Gastrocnemius medialis (tissue), 4 donors: ENCODE measurements at regions not wholly inside any gene's neighbourhood (a gene's known extent, or its start where the extent isn't known, plus 50 kb on each side); places are given as distances from the start of the nearest gene placed in this dataset.

Source experiments
- ATAC-seq, 2 donors: fragments of 150-250 bp; one replicate each; pipeline ENCODE4 v1.9.1; 2016
- DNase-seq, 2 donors: peaks; one replicate each; pipeline ENCODE4 v3.0.0-alpha.2; 2019
- H3K27ac ChIP-seq, 4 donors: fragments of 200-600 bp; sonication (generic); 1 replicate in 1 of 4; 2 replicates in 3 of 4; pipeline ENCODE4 v1.5.1; 2016 to 2018; ENCODE audit warnings: mild to moderate bottlenecking in 2 of 4, moderate library complexity in 1 of 4
- H3K27me3 ChIP-seq, 3 donors: fragments of 200-600 bp; sonication (generic) in 2 of 3; 1 replicate in 1 of 3; 2 replicates in 2 of 3; pipeline versions ENCODE4 v1.5.1 to v1.6.0; 2016 to 2019; ENCODE audit warnings: mild to moderate bottlenecking in 1 of 3, moderate library complexity in 1 of 3
- H3K36me3 ChIP-seq, 2 donors: fragments of 200-600 bp; sonication (generic) in 1 of 2; one replicate each; pipeline ENCODE4 v1.5.1; 2017 to 2018
- H3K4me1 ChIP-seq, 2 donors: fragments of 200-600 bp; sonication (generic) in 1 of 2; one replicate each; pipeline ENCODE4 v1.5.1; 2016 to 2017; ENCODE audit warnings: mild to moderate bottlenecking in 2 of 2
- H3K4me3 ChIP-seq, 4 donors: fragments of 200-600 bp; sonication (generic) in 3 of 4; 1 replicate in 1 of 4; 2 replicates in 3 of 4; pipeline ENCODE4 v1.5.1; 2016 to 2019; ENCODE audit warnings: mild to moderate bottlenecking in 2 of 4
- H3K9me3 ChIP-seq, 3 donors: fragments of 200-600 bp; sonication (generic) in 2 of 3; 1 replicate in 1 of 3; 2 replicates in 2 of 3; pipeline ENCODE4 v1.5.1; 2016 to 2019
- POLR2A ChIP-seq, 2 donors: fragments of 450-650 bp; IDR thresholded peaks; one replicate each; pipeline ENCODE4 v1.6.1; 2017; ENCODE audit warnings: antibody characterized with exemption in 2 of 2, mild to moderate bottlenecking in 2 of 2, moderate library complexity in 2 of 2
- in situ Hi-C, 4 donors: fragments of 200-750 bp; cut with MboI; loops; one replicate each; pipeline versions ENCODE4 v1.15.0 to v1.8.0; 2017; ENCODE audit warnings: low sequenced_read_pairs in 4 of 4
- intact Hi-C: fragments of 100-400 bp; cut with DNase I; formaldehyde crosslinking; loops from one replicate; pipeline ENCODE4 v1.15.1; 2023; ENCODE audit warnings: low total_unique reads
- TF ChIP-seq, protein P1 (sequence below), 5 experiments: fragments of 450-650 bp in 3 of 5; fragments of 200-600 bp in 2 of 5; sonication (generic) in 2 of 5; IDR thresholded peaks in 4 of 5; conservative IDR thresholded peaks in 1 of 5; 1 replicate in 4 of 5; 2 replicates in 1 of 5; pipeline ENCODE4 v1.5.1; 2016 to 2019; ENCODE audit warnings: antibody characterized with exemption in 5 of 5, mild to moderate bottlenecking in 3 of 5, moderate library complexity in 3 of 5

DNA sequence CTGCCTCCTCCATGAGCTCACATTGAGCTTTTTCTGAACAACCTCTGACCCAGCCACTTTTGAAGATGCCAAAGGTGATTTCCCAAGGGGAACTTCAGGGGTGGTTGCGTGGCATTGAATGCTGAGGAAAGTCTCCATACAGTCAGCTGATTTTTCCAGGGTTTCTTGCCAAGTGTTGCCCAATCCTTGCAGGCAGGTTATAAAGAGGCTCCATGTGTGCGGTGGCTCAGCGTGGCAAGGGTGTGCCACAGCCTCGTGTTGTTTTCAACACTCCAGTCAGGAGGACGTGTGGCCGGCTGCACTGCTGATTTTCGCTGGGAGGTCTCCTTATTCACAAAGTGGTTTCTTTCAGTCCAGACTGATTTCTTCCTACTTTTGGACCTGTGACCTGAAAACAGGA, 81.4 kb upstream of the GATA6 start:
- ATAC-seq = no peak
- Histone ChIP-seq H3K27me3 (peaks cover 0 to 3% (median 0%) of the 10 kb centered on the region in 3 donors), H3K9me3 (no peaks in the 10 kb centered on the region), H3K4me1 (no peaks in the 10 kb centered on the region), H3K27ac (no peak overlapping the region), H3K36me3 (no peaks in the 10 kb centered on the region), H3K4me3 (no peak overlapping the region)
- intact Hi-C loops = no loop called here
- in situ Hi-C loops = no loop called here
- no peak for DNase-seq
- TF ChIP-seq, protein P1, sequence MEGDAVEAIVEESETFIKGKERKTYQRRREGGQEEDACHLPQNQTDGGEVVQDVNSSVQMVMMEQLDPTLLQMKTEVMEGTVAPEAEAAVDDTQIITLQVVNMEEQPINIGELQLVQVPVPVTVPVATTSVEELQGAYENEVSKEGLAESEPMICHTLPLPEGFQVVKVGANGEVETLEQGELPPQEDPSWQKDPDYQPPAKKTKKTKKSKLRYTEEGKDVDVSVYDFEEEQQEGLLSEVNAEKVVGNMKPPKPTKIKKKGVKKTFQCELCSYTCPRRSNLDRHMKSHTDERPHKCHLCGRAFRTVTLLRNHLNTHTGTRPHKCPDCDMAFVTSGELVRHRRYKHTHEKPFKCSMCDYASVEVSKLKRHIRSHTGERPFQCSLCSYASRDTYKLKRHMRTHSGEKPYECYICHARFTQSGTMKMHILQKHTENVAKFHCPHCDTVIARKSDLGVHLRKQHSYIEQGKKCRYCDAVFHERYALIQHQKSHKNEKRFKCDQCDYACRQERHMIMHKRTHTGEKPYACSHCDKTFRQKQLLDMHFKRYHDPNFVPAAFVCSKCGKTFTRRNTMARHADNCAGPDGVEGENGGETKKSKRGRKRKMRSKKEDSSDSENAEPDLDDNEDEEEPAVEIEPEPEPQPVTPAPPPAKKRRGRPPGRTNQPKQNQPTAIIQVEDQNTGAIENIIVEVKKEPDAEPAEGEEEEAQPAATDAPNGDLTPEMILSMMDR (IDR thresholded peaks at IDR 0.05 in 4 of 5, conservative IDR thresholded peaks at IDR 0.05 in 1 of 5) = no peak

- TF ChIP-seq, protein P1 (IDR thresholded peaks at IDR 0.05 in 4 of 5, conservative IDR thresholded peaks at IDR 0.05 in 1 of 5) = no peak
- TF ChIP-seq POLR2A (IDR thresholded peaks at IDR 0.05) = no peak
- H3K4me3 ChIP-seq = no peak overlapping the region
- H3K27ac ChIP-seq = no peak overlapping the region
- H3K36me3 ChIP-seq = no peaks in the 10 kb centered on the region
- ATAC-seq = no peak
- H3K4me1 ChIP-seq = no peaks in the 10 kb centered on the region
- intact Hi-C loops (no loop called here), in situ Hi-C loops (no loop called here)
- peaks cover 0 to 3% (median 0%) of the 10 kb centered on the region in 3 donors for H3K27me3 ChIP-seq
- no peaks in the 10 kb centered on the region for H3K9me3 ChIP-seq
- no peak for DNase-seq
These were observed 80.3 kb upstream of the GATA6 start for GRCh38 chr18:22088996-22089640.

DNA sequence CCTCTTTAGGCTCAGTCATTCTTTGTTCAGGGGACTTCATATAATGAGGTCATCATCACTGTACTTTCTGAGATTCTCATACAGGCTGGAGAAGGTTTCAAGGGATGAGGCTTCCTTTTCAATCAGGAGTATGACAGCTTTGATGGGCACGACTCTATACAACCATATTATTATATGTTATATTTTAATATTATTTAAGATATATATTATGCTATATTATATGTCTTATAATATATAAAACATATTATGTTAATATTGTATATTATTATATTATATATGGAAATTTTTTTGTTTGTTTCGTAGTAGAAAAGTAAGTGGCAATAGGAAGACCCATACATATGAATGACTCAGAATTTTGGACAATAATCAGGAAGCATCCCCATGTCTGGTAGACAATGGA, 78.0 kb upstream of the GATA6 start:
- DNase-seq = no peak

GRCh38 chr18:22093731-22094357, 75.5 kb upstream of the GATA6 start:
- H3K27ac ChIP-seq = no peak overlapping the region
- intact Hi-C loops (no loop called here), in situ Hi-C loops (no loop called here)
- no peak for TF ChIP-seq POLR2A (IDR thresholded peaks at IDR 0.05)
- TF ChIP-seq, protein P1 (IDR thresholded peaks at IDR 0.05 in 4 of 5, conservative IDR thresholded peaks at IDR 0.05 in 1 of 5) = no peak
- no peak overlapping the region for H3K4me3 ChIP-seq
- no peak for ATAC-seq
- no peaks in the 10 kb centered on the region for H3K36me3 ChIP-seq
- H3K9me3 ChIP-seq = no peaks in the 10 kb centered on the region
- DNase-seq = no peak
- H3K27me3 ChIP-seq = no peaks in the 10 kb centered on the region
- no peaks in the 10 kb centered on the region for H3K4me1 ChIP-seq

More for the DNA sequence above, 78.0 kb upstream of the GATA6 start:
- intact Hi-C loops = no loop called here
- no peak for TF ChIP-seq POLR2A (IDR thresholded peaks at IDR 0.05)
- TF ChIP-seq, protein P1 (IDR thresholded peaks at IDR 0.05 in 4 of 5, conservative IDR thresholded peaks at IDR 0.05 in 1 of 5) = no peak
- Histone ChIP-seq H3K4me1 (no peaks in the 10 kb centered on the region), H3K36me3 (no peaks in the 10 kb centered on the region), H3K9me3 (no peaks in the 10 kb centered on the region), H3K27ac (no peak overlapping the region), H3K4me3 (no peak overlapping the region), H3K27me3 (peaks cover 0 to 3% (median 0%) of the 10 kb centered on the region in 3 donors)
- in situ Hi-C loops = no loop called here
- no peak for ATAC-seq
